Activated CD4-positive, alpha-beta T cell treated with anti-CD3 and anti-CD28 coated beads for 48 hours (primary cell): ENCODE measurements at regions not wholly inside any gene's neighbourhood (a gene's known extent, or its start where the extent isn't known, plus 50 kb on each side); places are given as distances from the start of the nearest gene placed in this dataset.

Source experiments
- DNase-seq: peaks from one replicate; pipeline ENCODE4 v3.0.0-alpha.2; 2020

GRCh38 chr1:219265026-219265515 is 91.4 kb downstream of the LYPLAL1 start:
- no peak for DNase-seq

GRCh38 chr1:219264561-219264960 is 90.9 kb downstream of the LYPLAL1 start:
- no peak for DNase-seq
